ENCODE measurements at regions not wholly inside any gene's neighbourhood (a gene's known extent, or its start where the extent isn't known, plus 50 kb on each side); places are given as distances from the start of the nearest gene placed in this dataset.
"Not testable (repeated sequence)": the region's sequence is repeated elsewhere in the genome, so short reads cannot be mapped to it uniquely, and the experiment has no call there.

GRCh38 chr16:60204181-60204580, 1470.1 kb upstream of the GOT2 start:
- DNase-seq, result no peak

- no peak for DNase-seq
Measured at GRCh38 chr16:60203525-60204124, 1469.5 kb upstream of the GOT2 start.

- DNase-seq, result not testable (repeated sequence)
Measured at GRCh38 chr16:60200729-60201128, 1466.6 kb upstream of the GOT2 start.

- no peak for DNase-seq
Measured at GRCh38 chr16:60200161-60200560, 1466.0 kb upstream of the GOT2 start.

- no peak for DNase-seq
Measured at GRCh38 chr16:60199150-60199549, 1465.0 kb upstream of the GOT2 start.

- no peak for DNase-seq
Measured at GRCh38 chr16:60181536-60181935, 1447.4 kb upstream of the GOT2 start.

GRCh38 chr16:60180609-60181008, 1446.5 kb upstream of the GOT2 start:
- DNase-seq, result no peak

GRCh38 chr16:60170196-60170595, 1436.1 kb upstream of the GOT2 start:
- no peak for DNase-seq

- no peak for DNase-seq
Measured at GRCh38 chr16:60166111-60166510, 1432.0 kb upstream of the GOT2 start.

GRCh38 chr16:60151987-60152386, 1417.9 kb upstream of the GOT2 start:
- no peak for DNase-seq

- no peak for DNase-seq
Measured at GRCh38 chr16:60150907-60151306, 1416.8 kb upstream of the GOT2 start.

- DNase-seq, result no peak
Measured at GRCh38 chr16:60143348-60143705, 1409.2 kb upstream of the GOT2 start.

GRCh38 chr16:60142619-60143347, 1408.7 kb upstream of the GOT2 start:
- DNase-seq, result no peak

GRCh38 chr16:60137891-60138290, 1403.8 kb upstream of the GOT2 start:
- DNase-seq, result no peak

GRCh38 chr16:60127196-60127595, 1393.1 kb upstream of the GOT2 start:
- DNase-seq, result no peak

- not testable (repeated sequence) for DNase-seq
Measured at GRCh38 chr16:60126115-60126514, 1392.0 kb upstream of the GOT2 start.

GRCh38 chr16:60123392-60124023, 1389.4 kb upstream of the GOT2 start:
- no peak for DNase-seq

GRCh38 chr16:60120586-60120985, 1386.5 kb upstream of the GOT2 start:
- DNase-seq, result no peak

GRCh38 chr16:60110531-60110930, 1376.4 kb upstream of the GOT2 start:
- no peak for DNase-seq

GRCh38 chr16:60107871-60108270, 1373.8 kb upstream of the GOT2 start:
- no peak for DNase-seq

GRCh38 chr16:60107437-60107836, 1373.3 kb upstream of the GOT2 start:
- DNase-seq, result no peak

- DNase-seq, result no peak
Measured at GRCh38 chr16:60100371-60100770, 1366.3 kb upstream of the GOT2 start.

GRCh38 chr16:60091529-60091928, 1357.4 kb upstream of the GOT2 start:
- DNase-seq, result no peak

- no peak for DNase-seq
Measured at GRCh38 chr16:60091071-60091470, 1357.0 kb upstream of the GOT2 start.

Measured in NCI-H1092 treated with DMSO at 0.1 percent for 48 hours (cell line).